Left ventricle myocardium superior (tissue), 1 donor: ENCODE measurements at regions not wholly inside any gene's neighbourhood (a gene's known extent, or its start where the extent isn't known, plus 50 kb on each side); places are given as distances from the start of the nearest gene placed in this dataset.

ENCODE experiments used
- ATAC-seq: fragments of 200-7000 bp; cut with Tn5 transposase; one replicate; pipeline ENCODE4 v1.9.1; 2020; ENCODE audit warnings: mild to moderate bottlenecking, moderate library complexity
- DNase-seq: peaks from one replicate; pipeline ENCODE4 v3.0.0-alpha.2; 2020
- intact Hi-C: fragments of 100-400 bp; cut with micrococcal nuclease; formaldehyde crosslinking; loops from one replicate; pipeline ENCODE4 v1.11.0; 2022
- donor health status: DM: no; HTN: yes; CAD: no; lungs with severe emphysema.

DNA sequence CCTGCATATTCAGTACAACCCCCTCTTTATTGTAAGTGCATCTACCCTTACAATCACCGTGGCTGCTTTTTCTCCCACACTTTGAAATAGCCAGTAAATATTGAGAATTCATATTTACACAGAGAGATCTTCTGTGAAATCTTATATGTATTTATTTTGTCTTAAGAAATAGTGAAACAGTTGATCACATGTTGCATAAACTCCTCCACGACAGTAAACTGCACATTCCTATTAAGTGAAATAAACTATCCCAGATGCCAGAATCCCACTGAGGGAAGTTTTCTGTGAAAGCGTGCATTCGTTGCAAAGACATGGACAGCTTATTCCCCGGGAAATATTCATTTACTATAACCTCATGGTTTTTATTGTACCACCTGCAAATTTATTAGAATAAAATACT lies 796.0 kb downstream of the ROBO2 start:
- intact Hi-C loops = no loop called here
- ATAC-seq = peak; percentile 39
- DNase-seq = no peak

DNA sequence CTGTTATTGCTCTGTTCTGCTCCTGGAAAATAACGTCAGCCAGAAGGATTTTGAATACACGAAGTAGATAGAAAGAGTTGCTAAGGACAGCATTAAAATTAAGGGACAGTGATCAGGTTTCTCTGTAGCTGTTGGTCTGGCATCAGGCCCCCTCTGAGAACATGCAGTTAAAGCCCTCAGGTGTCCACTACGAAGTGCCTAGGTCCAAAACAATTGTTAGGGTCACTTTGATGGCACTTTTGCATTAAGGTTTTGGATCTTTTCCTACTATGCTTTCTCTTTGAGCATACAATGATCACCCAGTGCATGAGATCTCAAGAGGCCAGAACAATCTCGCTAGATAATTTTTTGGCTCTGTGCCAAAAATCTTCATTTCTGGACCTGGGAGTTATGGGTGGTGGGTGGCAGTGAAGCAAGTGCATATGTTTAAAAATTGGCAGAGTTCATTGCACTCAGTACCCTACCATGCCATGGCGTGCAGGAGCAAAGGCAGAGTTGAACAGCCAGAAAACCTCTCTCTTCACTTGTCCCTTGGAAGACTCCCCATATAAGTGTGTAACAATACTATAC lies 797.6 kb downstream of the ROBO2 start:
- DNase-seq (no peak), ATAC-seq (no peak)
- intact Hi-C loops = no loop called here

DNA sequence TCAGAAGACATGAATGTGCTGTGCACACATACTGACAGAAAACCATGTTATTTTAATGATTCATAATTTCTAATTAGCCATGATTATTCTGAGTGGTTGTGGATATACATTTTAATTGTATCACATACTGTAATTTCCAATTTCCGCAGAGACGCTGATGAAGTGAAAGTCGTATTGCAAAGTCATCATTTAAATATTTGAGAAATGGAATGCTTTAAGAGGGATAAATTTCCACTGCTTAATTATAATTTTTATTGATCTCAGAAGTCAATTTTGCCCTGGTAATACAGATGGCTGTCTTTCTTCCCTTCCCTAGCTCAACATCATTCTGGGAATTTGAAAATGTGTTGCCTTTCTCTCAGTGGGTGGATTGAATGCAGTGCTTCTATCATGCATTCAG lies 819.3 kb downstream of the ROBO2 start:
- DNase-seq (no peak), ATAC-seq (no peak)
- intact Hi-C loops = no loop called here

- intact Hi-C loops = no loop called here
- ATAC-seq (no peak), DNase-seq (no peak)
These were observed 828.8 kb downstream of the ROBO2 start for GRCh38 chr3:77868725-77869124.

DNA sequence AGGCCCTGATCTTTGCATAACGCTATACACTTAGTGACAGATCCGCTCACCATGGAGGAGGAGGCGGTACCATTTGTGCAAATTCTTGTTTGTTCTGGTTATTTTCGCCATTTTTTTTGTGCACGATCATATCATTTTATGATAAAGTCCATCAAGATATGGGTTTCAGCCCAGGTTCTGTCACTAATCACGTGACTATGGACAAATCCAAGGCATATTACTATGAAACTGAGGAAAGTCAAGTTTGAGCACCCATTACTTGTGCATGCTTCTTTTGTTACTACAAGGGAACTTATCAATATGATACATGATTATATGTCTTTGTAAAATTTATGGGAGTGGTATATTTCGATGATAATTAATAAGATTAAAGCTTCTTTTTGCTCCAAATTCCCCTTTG lies 829.5 kb downstream of the ROBO2 start:
- intact Hi-C loops = no loop called here
- ATAC-seq (no peak), DNase-seq (no peak)

GRCh38 chr3:77871436-77871835 lies 831.5 kb downstream of the ROBO2 start:
- DNase-seq (no peak), ATAC-seq (no peak)
- intact Hi-C loops = no loop called here

DNA sequence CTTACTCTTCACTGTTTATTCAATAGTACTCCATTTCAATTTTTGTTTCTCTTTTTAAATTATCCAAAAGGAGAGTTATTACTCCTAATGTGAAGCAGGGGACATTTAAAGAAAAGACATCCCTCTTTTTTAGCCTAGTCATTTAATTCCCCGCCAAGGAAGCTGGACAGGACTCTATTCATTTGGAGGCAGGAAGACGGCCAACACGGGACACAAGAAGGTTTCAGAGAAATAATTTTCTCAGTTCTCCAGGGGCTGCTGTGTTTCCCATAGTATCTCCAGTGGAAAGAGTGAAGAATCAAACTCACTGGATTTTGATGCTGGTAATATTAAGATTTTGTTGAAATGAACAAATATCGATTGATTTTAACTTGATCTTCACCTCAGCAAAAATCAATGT lies 833.7 kb downstream of the ROBO2 start:
- peak; percentile 26 for ATAC-seq
- no peak for DNase-seq
- intact Hi-C loops = no loop called here

- no peak for DNase-seq
- intact Hi-C loops = no loop called here
- ATAC-seq = no peak
These were observed 845.5 kb downstream of the ROBO2 start for GRCh38 chr3:77885381-77885780.

GRCh38 chr3:77887611-77888010 lies 847.7 kb downstream of the ROBO2 start:
- DNase-seq (no peak), ATAC-seq (no peak)
- intact Hi-C loops = no loop called here

DNA sequence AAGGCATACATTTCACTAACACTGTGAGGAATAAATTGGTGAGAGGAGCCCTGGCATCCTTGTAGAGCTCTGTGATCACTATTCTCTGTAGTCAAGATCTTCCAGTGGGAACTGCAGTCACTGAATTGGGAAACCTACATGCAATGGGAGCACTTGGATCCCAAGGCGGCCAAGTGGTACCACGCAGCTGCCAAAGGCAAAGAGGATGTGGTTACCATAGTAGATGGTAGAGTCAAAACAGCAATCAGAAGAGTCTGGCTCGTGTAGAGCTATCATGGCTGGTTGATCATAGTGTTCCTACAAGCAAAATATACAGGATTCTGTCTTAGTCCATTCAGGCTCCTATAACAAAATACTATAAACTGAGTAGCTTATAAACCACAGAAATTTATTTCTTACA lies 849.7 kb downstream of the ROBO2 start:
- ATAC-seq (no peak), DNase-seq (no peak)
- intact Hi-C loops = no loop called here

DNA sequence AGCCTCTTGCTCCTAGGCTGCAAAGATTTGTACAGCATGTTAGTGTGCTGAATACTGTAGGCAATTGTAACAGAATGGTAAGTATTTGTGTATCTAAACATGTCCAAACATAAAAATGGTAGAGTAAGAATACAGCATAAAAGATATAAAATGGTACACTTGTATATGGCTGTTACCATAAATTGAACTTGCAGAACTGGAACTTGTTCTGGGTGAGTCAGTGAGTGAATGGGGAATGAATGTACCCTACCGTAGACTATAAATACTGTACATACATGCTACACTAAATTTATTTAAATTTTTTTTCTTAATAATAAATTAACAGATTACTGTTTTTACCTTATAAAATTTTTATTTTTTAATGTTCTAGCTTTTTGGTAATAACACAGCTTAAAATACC lies 858.7 kb downstream of the ROBO2 start:
- intact Hi-C loops = no loop called here
- ATAC-seq (no peak), DNase-seq (no peak)

- no peak for ATAC-seq
- intact Hi-C loops = no loop called here
- DNase-seq = no peak
These were observed 862.8 kb downstream of the ROBO2 start for GRCh38 chr3:77902675-77903074.

- ATAC-seq (no peak), DNase-seq (no peak)
- intact Hi-C loops = no loop called here
These were observed 866.3 kb downstream of the ROBO2 start for GRCh38 chr3:77906102-77906709.

DNA sequence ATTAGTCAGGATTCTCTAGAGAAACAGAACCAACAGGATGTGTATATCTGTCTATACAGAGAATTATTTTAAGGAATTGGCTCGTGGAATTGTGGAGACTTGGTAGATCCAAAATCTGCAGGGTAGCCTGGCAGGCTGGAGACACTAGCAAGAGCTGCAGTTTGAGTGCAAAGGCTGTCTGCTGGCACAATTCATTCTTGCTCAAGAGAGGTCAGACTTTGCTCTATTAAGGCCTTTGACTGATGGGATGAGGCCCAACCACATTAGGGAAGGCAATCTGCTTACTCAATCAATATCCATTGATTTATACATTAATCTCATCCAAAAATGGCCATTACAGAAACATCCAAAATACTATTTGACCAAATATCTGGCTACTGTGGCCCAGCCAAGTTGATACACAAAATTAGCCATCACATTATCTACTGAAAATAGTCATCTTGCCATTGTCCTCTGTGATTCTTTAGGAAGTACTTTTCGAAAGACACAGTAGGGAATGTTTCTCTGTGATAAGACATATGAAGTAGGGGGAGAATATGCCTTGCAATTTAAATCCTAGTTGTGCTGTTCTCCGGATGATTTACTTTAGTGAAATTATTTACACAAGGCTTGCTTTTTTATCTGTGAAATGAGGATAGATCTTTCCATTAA lies 873.8 kb downstream of the ROBO2 start:
- intact Hi-C loops = no loop called here
- DNase-seq = no peak
- no peak for ATAC-seq

GRCh38 chr3:77915336-77915735 lies 875.4 kb downstream of the ROBO2 start:
- intact Hi-C loops = no loop called here
- ATAC-seq = no peak
- DNase-seq = no peak

GRCh38 chr3:77917225-77917624 lies 877.3 kb downstream of the ROBO2 start:
- intact Hi-C loops = no loop called here
- ATAC-seq = no peak
- no peak for DNase-seq

- ATAC-seq = no peak
- no peak for DNase-seq
- intact Hi-C loops = no loop called here
These were observed 879.3 kb downstream of the ROBO2 start for GRCh38 chr3:77919244-77919643.

GRCh38 chr3:77931255-77932009 lies 891.5 kb downstream of the ROBO2 start:
- intact Hi-C loops = no loop called here
- DNase-seq (no peak), ATAC-seq (peak; percentile 98)

DNA sequence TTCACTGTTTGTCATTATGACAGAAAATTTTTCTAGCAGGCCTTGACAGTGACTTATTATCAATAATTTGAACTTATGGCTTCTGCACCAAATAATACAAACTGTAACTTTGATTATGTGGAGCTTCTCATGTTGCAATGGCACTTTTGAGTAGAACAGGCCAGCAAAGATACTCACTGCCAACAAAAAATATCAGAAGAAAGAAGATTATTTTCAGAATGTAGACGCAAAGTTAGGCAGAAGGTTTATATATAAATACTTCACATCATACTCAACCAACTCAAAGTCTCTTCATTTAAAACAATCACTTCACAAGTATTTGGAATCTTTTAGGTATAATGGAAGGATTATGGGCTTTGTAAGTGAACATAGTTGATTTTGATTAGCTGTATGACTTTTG lies 893.0 kb downstream of the ROBO2 start:
- intact Hi-C loops = no loop called here
- DNase-seq = no peak
- no peak for ATAC-seq

GRCh38 chr3:77933926-77934325 lies 894.0 kb downstream of the ROBO2 start:
- DNase-seq (no peak), ATAC-seq (no peak)
- intact Hi-C loops = no loop called here

DNA sequence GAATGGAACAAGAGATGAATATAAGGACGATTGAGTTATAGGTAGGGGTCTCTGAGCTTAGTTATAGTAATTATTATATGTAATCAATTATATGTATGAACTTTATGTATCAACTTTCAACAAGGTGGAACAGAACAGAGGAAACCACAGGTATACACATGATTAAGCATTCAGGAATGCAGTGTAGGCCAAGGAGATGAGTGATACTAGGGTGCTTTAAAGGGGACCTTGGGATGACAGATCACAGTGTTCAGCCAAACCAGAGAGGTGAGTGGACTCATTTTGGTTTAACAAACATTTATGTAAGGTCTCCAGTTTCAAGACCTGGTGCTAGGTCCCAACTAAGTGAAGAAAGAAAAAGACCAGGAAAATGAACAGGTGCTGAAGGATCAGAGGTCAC lies 895.5 kb downstream of the ROBO2 start:
- intact Hi-C loops = no loop called here

More for the DNA sequence above, 895.5 kb downstream of the ROBO2 start:
- ATAC-seq (no peak), DNase-seq (no peak)
